PC-9 (cell line): ENCODE measurements at regions not wholly inside any gene's neighbourhood (a gene's known extent, or its start where the extent isn't known, plus 50 kb on each side); places are given as distances from the start of the nearest gene placed in this dataset.

Source experiments
- BruUV-seq: library from RNA; stranded (reverse); fragments of 400-500 nt; replicated peaks from 2 replicates; lab custom pipeline; 2021; lab: Mats Ljungman, UMichigan
- CTCF ChIA-PET: fragments of 300-600 bp; sonication (Branson Sonifier 250); formaldehyde crosslinking; loops from one replicate; lab custom pipeline; 2022; ENCODE audit warnings: antibody characterized with exemption; lab: Charles Lee
- POLR2A ChIA-PET: fragments of 300-600 bp; sonication (Branson Sonifier 250); formaldehyde crosslinking; loops from one replicate; lab custom pipeline; 2022; ENCODE audit warnings: antibody characterized with exemption; ENCODE audit not compliant: unreplicated experiment; lab: Charles Lee
- DNase-seq, 2 experiments: peaks; one replicate each; pipeline versions ENCODE4 v3.0.0 to v3.0.0-alpha.2; 2015 to 2022; ENCODE audit warnings: mixed read lengths in 1 of 2
- H2AFZ ChIP-seq: fragments of 200-600 bp; sonication (generic); 2 replicates; pipeline ENCODE4 v1.8.1; 2017; ENCODE audit warnings: antibody characterized with exemption
- H3F3A ChIP-seq: fragments of 200-600 bp; sonication (generic); 2 replicates; pipeline ENCODE4 v1.8.1; 2017; ENCODE audit warnings: antibody characterized with exemption, mild to moderate bottlenecking, low read depth; ENCODE audit not compliant: insufficient read depth
- H3K27ac ChIP-seq: fragments of 200-600 bp; sonication (generic); 2 replicates; pipeline ENCODE4 v1.6.1; 2016; ENCODE audit warnings: mixed run types
- H3K27me3 ChIP-seq: fragments of 200-600 bp; sonication (generic); 2 replicates; pipeline ENCODE4 v1.6.1; 2016; ENCODE audit warnings: low read depth, mixed run types; ENCODE audit not compliant: insufficient read depth
- H3K36me3 ChIP-seq: fragments of 200-600 bp; sonication (generic); 2 replicates; pipeline ENCODE4 v1.6.1; 2016; ENCODE audit warnings: low read depth, mixed run types
- H3K4me1 ChIP-seq: fragments of 200-600 bp; sonication (generic); replicated peaks from 2 replicates; pipeline ENCODE4 v1.6.1; 2016; ENCODE audit warnings: mixed run types; ENCODE audit not compliant: insufficient read depth
- H3K4me2 ChIP-seq: fragments of 200-600 bp; sonication (generic); 2 replicates; pipeline ENCODE4 v1.6.1; 2017; ENCODE audit warnings: mixed run types
- H3K4me3 ChIP-seq: fragments of 200-600 bp; sonication (generic); 2 replicates; pipeline ENCODE4 v1.6.1; 2016; ENCODE audit warnings: mixed run types
- H3K79me2 ChIP-seq: fragments of 200-600 bp; sonication (generic); 2 replicates; pipeline ENCODE4 v1.6.1; 2017; ENCODE audit warnings: low read depth, mixed run types
- H3K9me2 ChIP-seq: fragments of 200-600 bp; sonication (generic); 2 replicates; pipeline ENCODE4 v1.8.1; 2017; ENCODE audit warnings: mild to moderate bottlenecking; ENCODE audit not compliant: insufficient read depth
- H3K9me3 ChIP-seq: fragments of 200-600 bp; sonication (generic); 2 replicates; pipeline ENCODE4 v1.8.1; 2016; ENCODE audit warnings: low read depth; ENCODE audit not compliant: insufficient read depth
- H4K20me1 ChIP-seq: fragments of 200-600 bp; sonication (generic); 2 replicates; pipeline ENCODE4 v1.8.1; 2017; ENCODE audit not compliant: insufficient read depth
- EZH2 ChIP-seq: fragments of 200-600 bp; sonication (generic); IDR thresholded peaks from 2 replicates; pipeline ENCODE4 v1.8.0; 2017; ENCODE audit warnings: antibody characterized with exemption, low read depth
- intact Hi-C: fragments of 100-400 bp; cut with micrococcal nuclease; formaldehyde crosslinking; loops from one replicate; pipeline ENCODE4 v1.10.0; 2022; ENCODE audit not compliant: unreplicated experiment
- TF ChIP-seq, protein P1 (sequence below): fragments of 200-600 bp; sonication (generic); conservative IDR thresholded peaks from 2 replicates; pipeline ENCODE4 v1.6.1; 2017; ENCODE audit warnings: mixed run types, antibody characterized with exemption, mild to moderate bottlenecking, moderate library complexity

DNA sequence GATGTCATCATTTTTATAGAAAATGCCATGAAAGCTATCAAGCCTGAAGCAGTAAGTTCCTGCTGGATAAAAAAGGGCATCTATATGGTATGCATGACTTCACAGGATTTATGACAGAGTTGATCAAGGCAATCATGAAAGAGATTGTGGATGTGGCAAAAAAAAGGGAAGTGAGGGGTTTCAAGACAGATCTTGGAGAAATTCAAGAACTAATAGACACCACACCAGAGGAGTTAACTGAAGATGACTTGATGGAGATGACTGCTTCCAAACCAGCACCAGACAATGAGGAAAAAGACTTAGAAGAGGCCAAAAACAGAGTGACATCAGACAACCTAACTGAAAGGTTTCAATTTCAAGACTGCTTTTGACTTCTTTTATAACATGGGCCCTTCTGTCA, 691.1 kb upstream of the SLC10A2 start:
- H3K4me2 ChIP-seq: no peak overlapping the region
- no peak for DNase-seq
- no peak overlapping the region for H2AFZ ChIP-seq
- no peak overlapping the region for H3K4me3 ChIP-seq
- TF ChIP-seq, protein P1, sequence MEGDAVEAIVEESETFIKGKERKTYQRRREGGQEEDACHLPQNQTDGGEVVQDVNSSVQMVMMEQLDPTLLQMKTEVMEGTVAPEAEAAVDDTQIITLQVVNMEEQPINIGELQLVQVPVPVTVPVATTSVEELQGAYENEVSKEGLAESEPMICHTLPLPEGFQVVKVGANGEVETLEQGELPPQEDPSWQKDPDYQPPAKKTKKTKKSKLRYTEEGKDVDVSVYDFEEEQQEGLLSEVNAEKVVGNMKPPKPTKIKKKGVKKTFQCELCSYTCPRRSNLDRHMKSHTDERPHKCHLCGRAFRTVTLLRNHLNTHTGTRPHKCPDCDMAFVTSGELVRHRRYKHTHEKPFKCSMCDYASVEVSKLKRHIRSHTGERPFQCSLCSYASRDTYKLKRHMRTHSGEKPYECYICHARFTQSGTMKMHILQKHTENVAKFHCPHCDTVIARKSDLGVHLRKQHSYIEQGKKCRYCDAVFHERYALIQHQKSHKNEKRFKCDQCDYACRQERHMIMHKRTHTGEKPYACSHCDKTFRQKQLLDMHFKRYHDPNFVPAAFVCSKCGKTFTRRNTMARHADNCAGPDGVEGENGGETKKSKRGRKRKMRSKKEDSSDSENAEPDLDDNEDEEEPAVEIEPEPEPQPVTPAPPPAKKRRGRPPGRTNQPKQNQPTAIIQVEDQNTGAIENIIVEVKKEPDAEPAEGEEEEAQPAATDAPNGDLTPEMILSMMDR: no peak
- no peak for TF ChIP-seq EZH2
- intact Hi-C loops: no loop called here
- no peaks in the 10 kb centered on the region; the same call in 1 of the 2 replicates for H3K9me3 ChIP-seq
- no peaks in the 10 kb centered on the region for H3K79me2 ChIP-seq
- BruUV-seq: no TSS peak
- ChIA-PET CTCF (no interaction called here), POLR2A (no interaction called here)
- H3K27me3 ChIP-seq: no peaks in the 10 kb centered on the region
- no peaks in the 10 kb centered on the region for H3K36me3 ChIP-seq
- H3K27ac ChIP-seq: no peak overlapping the region
- no peaks in the 10 kb centered on the region for H4K20me1 ChIP-seq
- H3K9me2 ChIP-seq: no peaks in the 10 kb centered on the region; the same call in 1 of the 2 replicates
- no peaks in the 10 kb centered on the region for H3F3A ChIP-seq
- no peaks in the 10 kb centered on the region for H3K4me1 ChIP-seq

DNA sequence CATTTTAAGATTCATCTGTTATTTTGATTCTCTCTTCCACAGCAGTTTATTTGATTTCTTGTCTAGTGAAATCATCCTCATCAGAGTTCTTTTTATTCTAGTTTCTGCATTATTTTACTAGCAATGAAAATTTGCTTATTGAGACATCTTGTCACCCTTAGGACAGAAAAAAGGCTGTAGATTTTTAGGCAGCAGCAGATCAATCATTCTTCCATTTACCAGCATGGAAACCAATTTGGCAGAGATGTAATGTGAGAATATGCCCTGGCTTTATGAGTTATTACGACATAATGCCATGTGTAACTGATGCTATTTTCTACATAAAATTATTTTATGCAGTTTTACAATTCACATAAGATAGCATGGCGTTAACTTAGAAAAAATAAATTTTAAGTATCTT, 688.6 kb upstream of the SLC10A2 start:
- intact Hi-C loops: no loop called here
- POLR2A ChIA-PET: no interaction called here
- H3K9me2 ChIP-seq: no peaks in the 10 kb centered on the region
- TF ChIP-seq, protein P1: no peak
- TF ChIP-seq EZH2: no peak
- H3K36me3 ChIP-seq: no peaks in the 10 kb centered on the region
- H2AFZ ChIP-seq: no peak overlapping the region
- BruUV-seq: no TSS peak
- CTCF ChIA-PET: no interaction called here
- no peak overlapping the region for H3K4me3 ChIP-seq
- H3K27me3 ChIP-seq: no peaks in the 10 kb centered on the region
- no peak for DNase-seq
- no peaks in the 10 kb centered on the region for H4K20me1 ChIP-seq
- no peaks in the 10 kb centered on the region for H3F3A ChIP-seq
- no peaks in the 10 kb centered on the region for H3K79me2 ChIP-seq
- H3K4me1 ChIP-seq: no peaks in the 10 kb centered on the region
- no peaks in the 10 kb centered on the region for H3K9me3 ChIP-seq
- H3K27ac ChIP-seq: no peak overlapping the region
- no peak overlapping the region for H3K4me2 ChIP-seq

DNA sequence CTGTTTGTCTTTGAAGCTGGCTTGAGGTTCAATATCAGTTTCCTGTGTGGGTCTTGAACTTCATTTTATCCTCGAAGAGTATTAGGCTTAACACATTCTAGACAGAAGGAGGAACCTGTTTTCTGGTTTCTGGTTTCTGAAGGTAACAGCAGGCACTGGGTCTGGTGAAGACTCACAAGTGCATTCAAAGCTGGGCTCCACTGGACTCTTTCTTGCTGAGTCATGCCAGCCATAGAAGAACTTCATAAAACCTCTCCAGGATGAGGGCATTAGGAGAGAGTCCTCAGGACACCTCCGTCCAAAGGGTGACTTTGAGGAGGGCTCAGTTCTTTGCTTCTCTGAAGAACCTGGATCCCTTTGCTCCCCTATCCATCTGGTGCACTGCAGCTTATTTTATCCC, 668.6 kb upstream of the SLC10A2 start:
- BruUV-seq: no TSS peak
- Histone ChIP-seq H3K4me2 (no peak overlapping the region), H3K4me1 (no peaks in the 10 kb centered on the region), H3K79me2 (no peaks in the 10 kb centered on the region), H2AFZ (peak overlapping the region; percentile 20; the same call in 1 of the 2 replicates), H3K9me3 (no peaks in the 10 kb centered on the region), H3F3A (no peaks in the 10 kb centered on the region), H3K27ac (no peak overlapping the region), H4K20me1 (no peaks in the 10 kb centered on the region), H3K27me3 (no peaks in the 10 kb centered on the region), H3K36me3 (no peaks in the 10 kb centered on the region), H3K4me3 (no peak overlapping the region), H3K9me2 (no peaks in the 10 kb centered on the region)
- POLR2A ChIA-PET: no interaction called here
- DNase-seq: no peak
- TF ChIP-seq, protein P1: no peak
- no peak for TF ChIP-seq EZH2
- intact Hi-C loops: no loop called here
- CTCF ChIA-PET: no interaction called here
